Activated CD4-positive, alpha-beta T cell treated with anti-CD3 and anti-CD28 coated beads for 4 hours (primary cell): ENCODE measurements at regions not wholly inside any gene's neighbourhood (a gene's known extent, or its start where the extent isn't known, plus 50 kb on each side); places are given as distances from the start of the nearest gene placed in this dataset.
"Not testable (repeated sequence)": the region's sequence is repeated elsewhere in the genome, so short reads cannot be mapped to it uniquely, and the experiment has no call there.

Experiments used
- DNase-seq, 2 donors: peaks; one replicate each; pipeline ENCODE4 v3.0.0-alpha.2; 2020

GRCh38 chr14:49105512-49105911 is 480.7 kb downstream of the RPS29 start:
- DNase-seq: no peak

GRCh38 chr14:49092345-49092744 is 493.8 kb downstream of the RPS29 start:
- DNase-seq: no peak

- DNase-seq: no peak
Observed at GRCh38 chr14:49089107-49089506, 497.1 kb downstream of the RPS29 start.

GRCh38 chr14:49073292-49073691 is 512.9 kb downstream of the RPS29 start:
- DNase-seq: not testable (repeated sequence)

GRCh38 chr14:49058511-49058910 is 527.7 kb downstream of the RPS29 start:
- DNase-seq: no peak

GRCh38 chr14:49057838-49058510 is 528.2 kb downstream of the RPS29 start:
- DNase-seq: no peak

- DNase-seq: no peak
Observed at GRCh38 chr14:49056021-49056420, 530.2 kb downstream of the RPS29 start.

- DNase-seq: no peak
Observed at GRCh38 chr14:49052521-49052920, 533.7 kb downstream of the RPS29 start.

- DNase-seq: no peak
Observed at GRCh38 chr14:49051328-49052060, 534.7 kb downstream of the RPS29 start.

- DNase-seq: no peak
Observed at GRCh38 chr14:49050822-49051221, 535.4 kb downstream of the RPS29 start.

- no peak for DNase-seq
Observed at GRCh38 chr14:49049711-49050110, 536.5 kb downstream of the RPS29 start.

GRCh38 chr14:49044981-49045380 is 541.2 kb downstream of the RPS29 start:
- no peak for DNase-seq

- no peak for DNase-seq
Observed at GRCh38 chr14:49036984-49037516, 549.1 kb downstream of the RPS29 start.

- DNase-seq: no peak
Observed at GRCh38 chr14:49036266-49036665, 549.9 kb downstream of the RPS29 start.

GRCh38 chr14:49033131-49033530 is 553.0 kb downstream of the RPS29 start:
- DNase-seq: no peak

- DNase-seq: not testable (repeated sequence)
Observed at GRCh38 chr14:49031710-49032109, 554.5 kb downstream of the RPS29 start.

GRCh38 chr14:49019467-49020115 is 566.6 kb downstream of the RPS29 start:
- no peak for DNase-seq

GRCh38 chr14:49017447-49017846 is 568.7 kb downstream of the RPS29 start:
- DNase-seq: no peak

GRCh38 chr14:49016381-49016780 is 569.8 kb downstream of the RPS29 start:
- no peak for DNase-seq

GRCh38 chr14:49014476-49014875 is 571.7 kb downstream of the RPS29 start:
- no peak for DNase-seq

GRCh38 chr14:49008363-49008762 is 577.8 kb downstream of the RPS29 start:
- no peak for DNase-seq

- DNase-seq: no peak
Observed at GRCh38 chr14:48991141-48991540, 595.0 kb downstream of the RPS29 start.

- DNase-seq: no peak
Observed at GRCh38 chr14:48983351-48983888, 602.8 kb downstream of the RPS29 start.

GRCh38 chr14:48974994-48975393 is 611.2 kb downstream of the RPS29 start:
- DNase-seq: no peak
